ENCODE measurements at regions not wholly inside any gene's neighbourhood (a gene's known extent, or its start where the extent isn't known, plus 50 kb on each side); places are given as distances from the start of the nearest gene placed in this dataset.

GRCh38 chr12:60853407-60853806 is 1257.6 kb downstream of the SLC16A7 start:
- ChIA-PET POLR2A (no interaction called here), CTCF (no interaction called here)
- H3K4me3 ChIP-seq (ENCODE audit: control insufficient read depth in 1 of 7, extremely low read depth in 1 of 7, insufficient read depth in 4 of 7, low read depth in 2 of 7, low read length in 6 of 7): no peak overlapping the region
- H3K27me3 ChIP-seq (replicated peaks in 2 of 5; ENCODE audit: control insufficient read depth in 4 of 5, insufficient read depth in 5 of 5, low read length in 4 of 5): no peaks in the 10 kb centered on the region
- H3K36me3 ChIP-seq (ENCODE audit: control insufficient read depth in 4 of 4, insufficient read depth in 4 of 4, low read length in 3 of 4): no peaks in the 10 kb centered on the region
- WGBS (ENCODE audit: insufficient coverage): no CpG with 5 or more reads among the region's 2 CpGs
- H3K27ac ChIP-seq (ENCODE audit: insufficient read depth in 1 of 2, low read depth in 1 of 2, low read length in 2 of 2, poor library complexity in 1 of 2, severe bottlenecking in 2 of 2): no peak overlapping the region
- no peaks in the 10 kb centered on the region for H3K9me3 ChIP-seq (ENCODE audit: control extremely low read depth in 1 of 5, control insufficient read depth in 4 of 5, insufficient read depth in 2 of 5, low read depth in 1 of 5, low read length in 4 of 5)
- no peaks in the 10 kb centered on the region for H3K4me1 ChIP-seq (ENCODE audit: control extremely low read depth in 1 of 4, control insufficient read depth in 4 of 4, insufficient read depth in 4 of 4, low read length in 3 of 4)
- DNase-seq: no peak

- Histone ChIP-seq H3K27me3 (replicated peaks in 2 of 5; ENCODE audit: control insufficient read depth in 4 of 5, insufficient read depth in 5 of 5, low read length in 4 of 5) (no peaks in the 10 kb centered on the region), H3K27ac (ENCODE audit: insufficient read depth in 1 of 2, low read depth in 1 of 2, low read length in 2 of 2, poor library complexity in 1 of 2, severe bottlenecking in 2 of 2) (no peak overlapping the region), H3K9me3 (ENCODE audit: control extremely low read depth in 1 of 5, control insufficient read depth in 4 of 5, insufficient read depth in 2 of 5, low read depth in 1 of 5, low read length in 4 of 5) (no peaks in the 10 kb centered on the region), H3K36me3 (ENCODE audit: control insufficient read depth in 4 of 4, insufficient read depth in 4 of 4, low read length in 3 of 4) (no peaks in the 10 kb centered on the region), H3K4me3 (ENCODE audit: control insufficient read depth in 1 of 7, extremely low read depth in 1 of 7, insufficient read depth in 4 of 7, low read depth in 2 of 7, low read length in 6 of 7) (no peak overlapping the region), H3K4me1 (ENCODE audit: control extremely low read depth in 1 of 4, control insufficient read depth in 4 of 4, insufficient read depth in 4 of 4, low read length in 3 of 4) (no peaks in the 10 kb centered on the region)
- no peak for DNase-seq
- CTCF ChIA-PET: no interaction called here
- POLR2A ChIA-PET: no interaction called here
- WGBS (ENCODE audit: insufficient coverage): 100% methylated on average over 1 of the region's 1 CpG
Observed at GRCh38 chr12:60863421-60863820, 1267.6 kb downstream of the SLC16A7 start.

GRCh38 chr12:60872219-60872618 is 1276.4 kb downstream of the SLC16A7 start:
- Histone ChIP-seq H3K4me1 (ENCODE audit: control extremely low read depth in 1 of 4, control insufficient read depth in 4 of 4, insufficient read depth in 4 of 4, low read length in 3 of 4) (no peaks in the 10 kb centered on the region), H3K27me3 (replicated peaks in 2 of 5; ENCODE audit: control insufficient read depth in 4 of 5, insufficient read depth in 5 of 5, low read length in 4 of 5) (no peaks in the 10 kb centered on the region), H3K9me3 (ENCODE audit: control extremely low read depth in 1 of 5, control insufficient read depth in 4 of 5, insufficient read depth in 2 of 5, low read depth in 1 of 5, low read length in 4 of 5) (peaks cover 0 to 2% (median 0%) of the 10 kb centered on the region in 5 experiments), H3K27ac (ENCODE audit: insufficient read depth in 1 of 2, low read depth in 1 of 2, low read length in 2 of 2, poor library complexity in 1 of 2, severe bottlenecking in 2 of 2) (no peak overlapping the region), H3K36me3 (ENCODE audit: control insufficient read depth in 4 of 4, insufficient read depth in 4 of 4, low read length in 3 of 4) (no peaks in the 10 kb centered on the region), H3K4me3 (ENCODE audit: control insufficient read depth in 1 of 7, extremely low read depth in 1 of 7, insufficient read depth in 4 of 7, low read depth in 2 of 7, low read length in 6 of 7) (no peak overlapping the region)
- 83% methylated on average over 6 of the region's 7 CpGs for WGBS (ENCODE audit: insufficient coverage)
- ChIA-PET POLR2A (no interaction called here), CTCF (no interaction called here)
- DNase-seq: no peak

- ChIA-PET POLR2A (no interaction called here), CTCF (interaction anchor here (0.8 kb wide), 1 partner anchor 16 kb away, joined by 3 read pairs; no protein-coding TSS in a partner anchor)
- 97% methylated on average over 10 of the region's 13 CpGs for WGBS (ENCODE audit: insufficient coverage)
- Histone ChIP-seq H3K36me3 (ENCODE audit: control insufficient read depth in 4 of 4, insufficient read depth in 4 of 4, low read length in 3 of 4) (no peaks in the 10 kb centered on the region), H3K4me3 (ENCODE audit: control insufficient read depth in 1 of 7, extremely low read depth in 1 of 7, insufficient read depth in 4 of 7, low read depth in 2 of 7, low read length in 6 of 7) (no peak overlapping the region), H3K9me3 (ENCODE audit: control extremely low read depth in 1 of 5, control insufficient read depth in 4 of 5, insufficient read depth in 2 of 5, low read depth in 1 of 5, low read length in 4 of 5) (peaks cover 0 to 2% (median 0%) of the 10 kb centered on the region in 5 experiments), H3K27ac (ENCODE audit: insufficient read depth in 1 of 2, low read depth in 1 of 2, low read length in 2 of 2, poor library complexity in 1 of 2, severe bottlenecking in 2 of 2) (no peak overlapping the region), H3K4me1 (ENCODE audit: control extremely low read depth in 1 of 4, control insufficient read depth in 4 of 4, insufficient read depth in 4 of 4, low read length in 3 of 4) (no peaks in the 10 kb centered on the region), H3K27me3 (replicated peaks in 2 of 5; ENCODE audit: control insufficient read depth in 4 of 5, insufficient read depth in 5 of 5, low read length in 4 of 5) (no peaks in the 10 kb centered on the region)
- peak in 2 of 3 donors; percentile 1 to 21 for DNase-seq
Observed at GRCh38 chr12:60872850-60873713, 1277.3 kb downstream of the SLC16A7 start.

GRCh38 chr12:60874091-60874490 is 1278.3 kb downstream of the SLC16A7 start:
- no peak overlapping the region for H3K4me3 ChIP-seq (ENCODE audit: control insufficient read depth in 1 of 7, extremely low read depth in 1 of 7, insufficient read depth in 4 of 7, low read depth in 2 of 7, low read length in 6 of 7)
- ChIA-PET POLR2A (no interaction called here), CTCF (no interaction called here)
- no peaks in the 10 kb centered on the region for H3K4me1 ChIP-seq (ENCODE audit: control extremely low read depth in 1 of 4, control insufficient read depth in 4 of 4, insufficient read depth in 4 of 4, low read length in 3 of 4)
- H3K9me3 ChIP-seq (ENCODE audit: control extremely low read depth in 1 of 5, control insufficient read depth in 4 of 5, insufficient read depth in 2 of 5, low read depth in 1 of 5, low read length in 4 of 5): peaks cover 0 to 2% (median 0%) of the 10 kb centered on the region in 5 experiments
- no peaks in the 10 kb centered on the region for H3K27me3 ChIP-seq (replicated peaks in 2 of 5; ENCODE audit: control insufficient read depth in 4 of 5, insufficient read depth in 5 of 5, low read length in 4 of 5)
- no peak for DNase-seq
- H3K27ac ChIP-seq (ENCODE audit: insufficient read depth in 1 of 2, low read depth in 1 of 2, low read length in 2 of 2, poor library complexity in 1 of 2, severe bottlenecking in 2 of 2): no peak overlapping the region
- H3K36me3 ChIP-seq (ENCODE audit: control insufficient read depth in 4 of 4, insufficient read depth in 4 of 4, low read length in 3 of 4): no peaks in the 10 kb centered on the region

- POLR2A ChIA-PET: no interaction called here
- no peaks in the 10 kb centered on the region for H3K27me3 ChIP-seq (replicated peaks in 2 of 5; ENCODE audit: control insufficient read depth in 4 of 5, insufficient read depth in 5 of 5, low read length in 4 of 5)
- no peaks in the 10 kb centered on the region for H3K36me3 ChIP-seq (ENCODE audit: control insufficient read depth in 4 of 4, insufficient read depth in 4 of 4, low read length in 3 of 4)
- no CpG with 5 or more reads among the region's 2 CpGs for WGBS (ENCODE audit: insufficient coverage)
- H3K9me3 ChIP-seq (ENCODE audit: control extremely low read depth in 1 of 5, control insufficient read depth in 4 of 5, insufficient read depth in 2 of 5, low read depth in 1 of 5, low read length in 4 of 5): no peaks in the 10 kb centered on the region
- no peak overlapping the region for H3K27ac ChIP-seq (ENCODE audit: insufficient read depth in 1 of 2, low read depth in 1 of 2, low read length in 2 of 2, poor library complexity in 1 of 2, severe bottlenecking in 2 of 2)
- H3K4me3 ChIP-seq (ENCODE audit: control insufficient read depth in 1 of 7, extremely low read depth in 1 of 7, insufficient read depth in 4 of 7, low read depth in 2 of 7, low read length in 6 of 7): no peak overlapping the region
- no peak for DNase-seq
- H3K4me1 ChIP-seq (ENCODE audit: control extremely low read depth in 1 of 4, control insufficient read depth in 4 of 4, insufficient read depth in 4 of 4, low read length in 3 of 4): no peaks in the 10 kb centered on the region
- CTCF ChIA-PET: no interaction called here
Observed at GRCh38 chr12:60920841-60921495, 1325.1 kb downstream of the SLC16A7 start.

GRCh38 chr12:60921541-60921940 is 1325.7 kb downstream of the SLC16A7 start:
- Histone ChIP-seq H3K27ac (ENCODE audit: insufficient read depth in 1 of 2, low read depth in 1 of 2, low read length in 2 of 2, poor library complexity in 1 of 2, severe bottlenecking in 2 of 2) (no peak overlapping the region), H3K9me3 (ENCODE audit: control extremely low read depth in 1 of 5, control insufficient read depth in 4 of 5, insufficient read depth in 2 of 5, low read depth in 1 of 5, low read length in 4 of 5) (no peaks in the 10 kb centered on the region), H3K4me1 (ENCODE audit: control extremely low read depth in 1 of 4, control insufficient read depth in 4 of 4, insufficient read depth in 4 of 4, low read length in 3 of 4) (no peaks in the 10 kb centered on the region), H3K27me3 (replicated peaks in 2 of 5; ENCODE audit: control insufficient read depth in 4 of 5, insufficient read depth in 5 of 5, low read length in 4 of 5) (no peaks in the 10 kb centered on the region), H3K4me3 (ENCODE audit: control insufficient read depth in 1 of 7, extremely low read depth in 1 of 7, insufficient read depth in 4 of 7, low read depth in 2 of 7, low read length in 6 of 7) (no peak overlapping the region), H3K36me3 (ENCODE audit: control insufficient read depth in 4 of 4, insufficient read depth in 4 of 4, low read length in 3 of 4) (no peaks in the 10 kb centered on the region)
- DNase-seq: no peak
- WGBS (ENCODE audit: insufficient coverage): 63% methylated on average over 3 of the region's 4 CpGs
- CTCF ChIA-PET: no interaction called here
- POLR2A ChIA-PET: no interaction called here

Data from common myeloid progenitor, CD34-positive (primary cell).